K562 (cell line): ENCODE measurements at regions not wholly inside any gene's neighbourhood (a gene's known extent, or its start where the extent isn't known, plus 50 kb on each side); places are given as distances from the start of the nearest gene placed in this dataset.

Experiments used
- ATAC-seq: fragments of 200-7000 bp; cut with Tn5 transposase; 3 replicates; pipeline ENCODE4 v1.9.1; 2020; ENCODE audit warnings: moderate library complexity
- BruUV-seq: library from RNA; stranded (reverse); fragments of 400-500 nt; replicated peaks from 2 replicates; lab custom pipeline; 2021; lab: Mats Ljungman, UMichigan
- CTCF ChIA-PET: fragments of 300-600 bp; formaldehyde crosslinking; extraction: SDS; loops from one replicate; lab custom pipeline; 2021; ENCODE audit warnings: low intra/inter-chr PET ratio; lab: Yijun Ruan, JAX
- POLR2A ChIA-PET: fragments of 300-600, 350-650 bp; sonication (Branson Sonifier 250); formaldehyde crosslinking; extraction: SDS; loops from one replicate; lab custom pipeline; 2021; ENCODE audit warnings: antibody characterized with exemption, inconsistent platforms; lab: Yijun Ruan, JAX
- DNase-seq, 4 experiments: peaks; one replicate each; pipeline versions ENCODE4 v3.0.0 to v3.0.0-alpha.2; 2011 to 2018; ENCODE audit warnings: low spot score in 3 of 4, mixed read lengths in 3 of 4; ENCODE audit errors: extremely low read depth in 1 of 4
- FAIRE-seq: peaks from 2 replicates; lab custom pipeline; 2011; peaks lifted over from hg19 to GRCh38; lab: Jason Lieb, UNC
- H2AFZ ChIP-seq: 2 replicates; pipeline ENCODE4 v1.6.0; 2011; ENCODE audit warnings: low read depth, low read length, control low read depth, inconsistent platforms
- H3K27ac ChIP-seq: fragments of 200-600 bp; 3 replicates; pipeline ENCODE4 v1.8.0; 2011; ENCODE audit warnings: low read depth, mild to moderate bottlenecking, control low read depth, inconsistent platforms, low read length, moderate library complexity, mixed read lengths; ENCODE audit errors: extremely low read depth
- H3K27me3 ChIP-seq, 2 experiments: fragments of 300-600 bp in 1 of 2; 2 replicates in 1 of 2; 3 replicates in 1 of 2; pipeline versions ENCODE4 v1.6.0 to v1.8.0; 2011; ENCODE audit warnings: inconsistent platforms in 2 of 2, low read length in 2 of 2, mild to moderate bottlenecking in 1 of 2, mixed read lengths in 1 of 2, moderate library complexity in 1 of 2; ENCODE audit not compliant: control insufficient read depth in 2 of 2, insufficient read depth in 2 of 2
- H3K36me3 ChIP-seq: fragments of 300-600 bp; 3 replicates; pipeline ENCODE4 v1.8.0; 2011; ENCODE audit warnings: mild to moderate bottlenecking, low read length, inconsistent platforms; ENCODE audit not compliant: control insufficient read depth, insufficient read depth
- H3K4me1 ChIP-seq, 2 experiments: fragments of 200-600 bp in 1 of 2; replicated peaks in 1 of 2; 2 replicates in 1 of 2; 3 replicates in 1 of 2; pipeline versions ENCODE4 v1.5.1 to v1.8.0; 2011; ENCODE audit warnings: inconsistent platforms in 2 of 2, low read length in 2 of 2, mild to moderate bottlenecking in 1 of 2, mixed read lengths in 1 of 2, moderate library complexity in 1 of 2; ENCODE audit not compliant: control insufficient read depth in 2 of 2, insufficient read depth in 2 of 2
- H3K4me2 ChIP-seq: 2 replicates; pipeline ENCODE4 v1.6.1; 2011; ENCODE audit warnings: low read length, control low read depth, inconsistent platforms, mixed read lengths; ENCODE audit not compliant: insufficient read depth
- H3K4me3 ChIP-seq: fragments of 200-600 bp; sonication (generic), shearing (Covaris generic); 2 replicates; pipeline ENCODE4 v1.5.1; 2016; ENCODE audit warnings: control low read depth, inconsistent platforms
- H3K79me2 ChIP-seq: fragments of 200-600 bp; 3 replicates; pipeline ENCODE4 v1.8.0; 2011; ENCODE audit warnings: low read length, inconsistent platforms; ENCODE audit not compliant: control insufficient read depth, insufficient read depth
- H3K9ac ChIP-seq, 2 experiments: 2 replicates each; pipeline versions ENCODE4 v1.6.0 to v1.6.1; 2011; ENCODE audit warnings: low read depth in 2 of 2, low read length in 2 of 2, control low read depth in 1 of 2, inconsistent platforms in 1 of 2, mild to moderate bottlenecking in 1 of 2, mixed read lengths in 1 of 2; ENCODE audit not compliant: insufficient read depth in 1 of 2
- H3K9me1 ChIP-seq: one replicate; pipeline ENCODE4 v1.6.0; 2011; ENCODE audit warnings: inconsistent platforms, mild to moderate bottlenecking, low read length, moderate library complexity; ENCODE audit not compliant: control insufficient read depth, insufficient read depth
- H3K9me3 ChIP-seq: replicated peaks from 2 replicates; pipeline ENCODE4 v1.5.1; 2011; ENCODE audit warnings: low read depth, low read length, inconsistent platforms; ENCODE audit not compliant: control insufficient read depth, insufficient read depth
- H4K20me1 ChIP-seq: replicated peaks from 2 replicates; pipeline ENCODE4 v1.6.1; 2011; ENCODE audit warnings: low read length, inconsistent platforms, mixed read lengths; ENCODE audit not compliant: control insufficient read depth, insufficient read depth
- GTF3C2 ChIP-seq: IDR thresholded peaks from 3 replicates; pipeline ENCODE4 v1.6.1; 2011; ENCODE audit warnings: borderline replicate concordance, mild to moderate bottlenecking, moderate library complexity; ENCODE audit not compliant: insufficient read length; ENCODE audit errors: extremely low read depth
- KLF1 ChIP-seq: fragments of 450-650 bp; IDR thresholded peaks from 2 replicates; pipeline ENCODE4 v1.6.1; 2016; ENCODE audit warnings: missing genetic modification characterization, missing compliant biosample characterization
- KLF16 ChIP-seq: IDR thresholded peaks from 2 replicates; pipeline ENCODE4 v1.6.1; 2016; ENCODE audit warnings: antibody characterized with exemption
- ZNF274 ChIP-seq: IDR thresholded peaks from 2 replicates; pipeline ENCODE4 v1.6.1; 2011; ENCODE audit warnings: low read depth, mild to moderate bottlenecking, low read length, moderate library complexity, borderline replicate concordance
- ZNF76 ChIP-seq: fragments of 250-450 bp; sonication (Bioruptor Pico); IDR thresholded peaks from 2 replicates; pipeline ENCODE4 v1.4.0; 2020; ENCODE audit warnings: mild to moderate bottlenecking, moderate library complexity, borderline replicate concordance
- WGBS: fragments of 100-300 bp; shearing (Covaris generic); methylation state at CpG from one replicate; pipeline ENCODE4 v1.1.6; 2016; ENCODE audit warnings: low coverage, mixed read lengths; ENCODE audit not compliant: insufficient coverage; ENCODE audit errors: missing lambda C conversion rate; 5-methylcytosine and 5-hydroxymethylcytosine counted together
- in situ Hi-C: fragments of 300-500 bp; cut with MboI; formaldehyde crosslinking; loops from 4 replicates; pipeline ENCODE4 v1.15.0; 2018; ENCODE audit warnings: inconsistent platforms, mixed read lengths
- intact Hi-C: fragments of 100-400 bp; cut with micrococcal nuclease; formaldehyde crosslinking; loops from 2 replicates; pipeline ENCODE4 v1.14.2; 2022
- TF ChIP-seq, protein P1 (sequence below), 3 experiments: fragments of 200-800 bp in 1 of 3; sonication (Bioruptor generic) in 1 of 3; sonication (generic) in 1 of 3; formaldehyde crosslinking in 1 of 3; IDR thresholded peaks; 2 replicates each; pipeline versions ENCODE4 v1.6.1 to v1.8.0; 2016 to 2022; ENCODE audit warnings: mild to moderate bottlenecking in 2 of 3, missing compliant biosample characterization in 2 of 3, missing genetic modification characterization in 2 of 3, missing genetic modification reagents in 1 of 3

DNA sequence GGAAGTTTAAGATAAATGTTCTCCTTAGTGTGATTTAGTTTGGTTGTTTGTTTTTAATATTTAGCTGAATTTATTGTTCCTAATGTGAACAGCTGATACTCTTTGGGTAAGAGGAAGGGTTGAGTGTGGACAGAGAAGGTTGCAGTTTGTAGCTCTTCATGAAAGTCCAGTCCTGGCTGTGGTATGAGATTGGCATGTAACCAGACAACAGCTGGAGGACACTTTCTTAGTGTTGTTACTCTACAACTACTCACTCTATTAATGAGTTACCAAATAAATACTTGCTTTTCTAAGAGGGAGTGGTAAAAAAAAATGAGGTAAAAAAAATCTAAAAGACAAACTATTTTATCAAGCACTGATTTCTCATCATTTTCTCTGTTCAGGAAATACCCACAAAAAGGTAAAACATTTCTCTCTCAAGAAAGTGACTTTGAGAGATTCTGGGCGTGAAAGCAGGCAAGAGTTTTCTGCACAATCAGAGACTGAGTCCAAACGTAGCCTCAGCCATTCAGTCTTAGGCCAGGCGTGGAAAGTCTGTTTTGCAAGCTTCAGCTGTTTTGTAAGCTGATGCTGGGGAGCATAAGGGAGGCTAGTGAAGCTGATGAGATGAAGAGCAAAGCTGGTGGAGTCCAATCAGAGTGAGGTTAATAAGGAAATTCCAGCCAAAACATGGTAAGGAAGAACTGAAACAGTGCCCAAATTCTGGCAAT is 138.5 kb upstream of the ARPP21 start:
- Histone ChIP-seq H3K9me1 (no peaks in the 10 kb centered on the region), H3K36me3 (no peaks in the 10 kb centered on the region), H3K4me2 (no peak overlapping the region), H3K27me3 (no peaks in the 10 kb centered on the region), H3K79me2 (no peaks in the 10 kb centered on the region), H4K20me1 (no peaks in the 10 kb centered on the region), H3K27ac (no peak overlapping the region), H3K4me3 (no peak overlapping the region), H3K9me3 (0 out of 2 replicates have a peak, but pooled peaks cover 2% of the 10 kb centered on the region), H3K9ac (no peak overlapping the region), H3K4me1 (no peaks in the 10 kb centered on the region), H2AFZ (no peak overlapping the region)
- FAIRE-seq (no peak), ATAC-seq (no peak), DNase-seq (no peak)
- no TSS peak for BruUV-seq
- intact Hi-C loops (no loop called here), in situ Hi-C loops (no loop called here)
- 0% methylated on average over 3 of the region's 3 CpGs for WGBS
- ChIA-PET POLR2A (no interaction called here), CTCF (no interaction called here)
- TF ChIP-seq GTF3C2 (no peak), ZNF76 (no peak), KLF1 (no peak), ZNF274 (no peak), KLF16 (no peak)
- TF ChIP-seq, protein P1, sequence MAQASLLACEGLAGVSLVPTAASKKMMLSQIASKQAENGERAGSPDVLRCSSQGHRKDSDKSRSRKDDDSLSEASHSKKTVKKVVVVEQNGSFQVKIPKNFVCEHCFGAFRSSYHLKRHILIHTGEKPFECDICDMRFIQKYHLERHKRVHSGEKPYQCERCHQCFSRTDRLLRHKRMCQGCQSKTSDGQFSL (CRISPR knock-in tag; IDR thresholded peaks at IDR 0.05): no peak
- TF ChIP-seq, protein P1 (tag; IDR thresholded peaks at IDR 0.05): no peak
